ENCODE measurements at regions not wholly inside any gene's neighbourhood (a gene's known extent, or its start where the extent isn't known, plus 50 kb on each side); places are given as distances from the start of the nearest gene placed in this dataset.

DNA sequence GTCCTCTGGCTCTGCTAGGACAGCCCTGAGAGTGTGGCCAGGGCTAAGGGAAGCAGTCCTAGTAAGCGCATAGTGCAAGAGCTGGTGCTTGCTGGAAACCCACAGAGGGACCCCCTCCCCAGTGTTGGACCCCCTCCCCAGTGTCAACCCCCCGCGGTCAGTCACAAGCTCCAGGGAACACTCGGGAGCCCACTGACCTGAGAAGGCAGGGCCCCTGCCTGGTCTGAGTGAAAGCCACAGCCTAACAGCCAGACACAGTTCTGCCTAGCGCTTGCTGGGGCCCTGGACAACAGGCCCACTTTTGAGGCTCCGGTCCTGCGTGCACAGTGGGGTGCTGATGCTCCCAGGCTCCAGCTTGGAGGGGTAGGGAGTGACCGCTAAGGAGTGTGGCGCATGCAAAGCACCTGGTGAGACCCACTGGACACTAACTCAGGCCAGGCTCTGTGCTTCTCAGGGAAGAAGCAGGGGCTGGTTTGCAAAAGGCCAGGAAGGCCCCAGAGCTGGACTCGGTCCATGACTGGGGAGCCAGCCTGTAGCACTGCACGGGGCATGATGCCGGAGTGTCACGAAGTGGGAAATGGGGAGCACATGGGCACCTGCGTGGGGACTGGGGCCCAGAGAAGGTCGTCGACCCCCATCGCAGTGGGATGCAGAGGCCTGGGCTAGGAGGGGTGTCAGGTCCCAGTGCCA, 175.8 kb upstream of the PPP2R2D start:
- DNase-seq = no peak

- no peak for DNase-seq
Observed at GRCh38 chr10:131725581-131726069, 175.2 kb upstream of the PPP2R2D start.

DNA sequence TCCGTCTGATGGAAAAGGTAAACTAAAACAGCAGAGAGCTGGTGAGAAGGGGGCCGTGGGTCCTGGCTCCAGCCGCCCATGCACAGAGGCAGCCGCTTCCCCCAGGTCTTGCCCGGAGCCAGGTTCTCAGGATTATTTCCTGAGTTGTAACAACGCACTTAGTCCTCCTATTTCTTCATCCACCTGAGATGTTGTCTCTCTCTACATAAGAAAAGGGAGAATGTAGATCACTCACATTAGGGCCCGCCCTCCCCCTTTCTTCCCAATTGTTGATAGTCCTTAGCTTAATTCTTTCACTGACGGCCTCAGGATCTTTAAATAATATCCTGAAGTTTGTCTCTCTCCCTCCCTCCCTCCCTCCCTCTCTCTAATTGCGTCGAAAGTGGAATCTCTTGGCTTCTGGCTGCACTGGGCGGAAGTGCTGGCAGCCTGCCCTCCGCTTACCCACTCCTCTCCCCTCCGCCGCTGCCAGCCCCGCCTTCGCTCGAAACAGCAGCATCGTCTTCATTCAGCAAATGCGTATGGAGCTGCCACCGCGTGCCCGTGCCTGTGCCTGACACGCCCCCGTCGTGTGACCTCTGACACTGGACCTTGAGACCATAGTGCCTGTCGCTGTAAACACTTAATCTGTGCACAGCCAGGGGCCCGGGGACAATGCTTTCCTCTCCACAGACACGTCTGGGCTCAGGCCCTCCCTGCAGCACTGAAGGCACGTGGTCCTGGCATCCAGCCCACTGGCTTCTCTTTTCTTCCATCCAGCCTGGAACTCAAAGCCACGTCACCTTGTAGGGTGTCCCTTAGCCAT, 174.5 kb upstream of the PPP2R2D start:
- DNase-seq = no peak

DNA sequence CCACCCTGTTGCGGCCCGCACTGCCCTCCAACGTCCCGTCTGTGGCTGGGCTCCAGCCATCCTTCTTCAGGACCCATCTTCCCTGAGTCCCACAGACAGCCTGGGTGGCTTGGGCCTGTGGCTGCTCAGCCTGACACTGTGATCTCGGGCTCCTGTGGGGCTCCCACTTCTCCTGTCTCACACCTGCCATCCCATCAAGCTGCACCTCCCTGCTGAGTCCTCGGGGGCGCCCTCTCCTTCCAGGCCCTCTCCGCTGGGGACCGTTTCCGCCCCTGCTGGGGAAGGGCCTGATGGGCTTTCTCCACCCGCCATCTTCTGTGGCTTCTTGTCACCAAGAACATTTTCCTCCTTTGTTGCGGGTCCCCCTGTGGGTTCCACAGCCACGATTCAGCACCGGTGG, 173.8 kb upstream of the PPP2R2D start:
- no peak for DNase-seq

DNA sequence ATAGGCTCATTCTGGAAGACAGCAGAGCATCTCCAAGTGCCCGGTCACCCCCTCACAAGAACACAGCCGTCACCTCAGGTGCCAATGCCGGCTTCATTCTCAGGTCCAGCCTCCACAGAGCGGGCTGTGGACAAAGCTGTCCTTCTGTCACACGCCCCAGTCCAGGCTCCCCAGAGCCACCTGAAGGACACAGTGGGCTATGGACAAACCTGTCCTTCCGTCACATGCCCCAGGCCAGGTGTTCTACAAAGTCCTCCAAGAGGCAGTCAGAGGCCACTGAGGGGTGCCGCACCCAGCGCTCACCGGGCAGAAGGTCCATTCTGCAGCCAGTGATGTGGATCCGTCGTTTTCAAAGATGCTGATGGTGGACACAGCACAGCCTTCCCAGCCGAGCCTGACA, 173.2 kb upstream of the PPP2R2D start:
- DNase-seq = no peak

- no peak for DNase-seq
Observed at GRCh38 chr10:131728286-131729228, 172.3 kb upstream of the PPP2R2D start.

- no peak for DNase-seq
Observed at GRCh38 chr10:131729361-131729760, 171.4 kb upstream of the PPP2R2D start.

DNA sequence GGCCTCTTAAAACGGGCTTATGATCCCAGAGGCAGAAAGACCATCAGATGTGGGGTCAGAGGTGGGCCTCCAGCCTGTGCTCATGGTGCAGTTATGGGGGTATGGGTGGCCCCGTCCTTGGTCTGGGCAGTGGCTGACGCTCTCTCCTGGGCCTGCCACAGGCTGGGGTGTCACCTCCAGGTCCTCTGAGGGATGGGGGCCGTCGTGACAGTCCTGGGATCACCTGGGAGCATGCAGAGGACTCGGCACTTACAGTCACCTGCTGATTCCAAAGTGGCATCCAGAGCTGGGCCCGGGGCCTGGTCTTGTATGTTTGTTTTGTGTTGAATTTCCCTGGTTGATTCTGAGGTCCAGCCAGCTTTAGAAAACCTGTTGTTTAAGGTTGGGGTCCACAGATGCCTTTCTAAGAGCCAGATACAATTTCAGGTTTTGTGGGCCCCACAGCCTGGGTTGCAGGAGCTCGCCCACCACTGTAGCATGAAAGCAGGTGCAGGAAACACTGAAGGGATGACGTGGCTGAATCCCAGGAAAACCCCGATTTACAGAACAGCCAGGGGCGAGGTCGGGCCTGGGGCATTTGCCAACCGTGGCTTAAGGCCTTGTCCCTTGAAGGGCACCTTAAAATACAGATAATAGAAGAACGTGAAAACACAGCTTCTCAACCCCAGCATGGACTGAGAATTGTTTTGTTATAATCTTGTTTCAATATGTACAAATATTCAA, 170.7 kb upstream of the PPP2R2D start:
- DNase-seq = no peak

DNA sequence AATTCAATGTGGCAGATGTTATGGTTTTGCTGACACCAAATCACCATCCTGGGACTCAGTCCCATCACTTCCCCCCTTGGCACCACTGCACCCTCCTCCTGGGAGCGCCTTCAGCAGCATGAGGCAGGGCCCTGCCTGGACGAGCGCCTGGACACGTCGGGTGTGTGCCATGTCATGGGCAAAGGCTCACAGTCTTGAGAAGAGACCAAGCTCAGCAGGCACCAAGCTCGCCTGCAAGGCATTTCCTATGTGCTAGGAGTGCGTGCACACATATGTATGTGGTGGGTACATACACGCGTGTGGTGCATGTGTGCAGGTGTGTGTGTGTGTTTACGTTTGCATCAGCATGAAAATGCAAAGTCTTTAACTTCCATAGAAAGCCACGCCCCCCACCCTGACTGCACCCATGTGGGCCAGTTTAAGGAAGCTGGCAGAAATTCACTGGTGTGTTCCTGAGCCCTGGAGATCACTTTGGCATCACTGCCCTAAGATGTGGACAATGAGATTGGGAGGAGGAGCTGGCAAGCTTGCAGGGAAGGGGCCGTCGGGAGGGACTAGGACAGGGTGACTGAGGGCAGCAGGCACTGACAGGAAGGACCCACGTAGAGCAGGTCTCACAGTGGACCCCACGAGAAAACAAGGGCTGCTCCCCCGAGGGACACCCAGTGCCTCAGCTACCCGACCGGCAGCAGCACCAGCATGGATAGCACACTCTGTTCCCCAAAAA, 169.9 kb upstream of the PPP2R2D start:
- DNase-seq = no peak

- no peak for DNase-seq
Observed at GRCh38 chr10:131731780-131732630, 168.8 kb upstream of the PPP2R2D start.

- no peak for DNase-seq
Observed at GRCh38 chr10:131732631-131733127, 168.1 kb upstream of the PPP2R2D start.

GRCh38 chr10:131733596-131733995, 167.2 kb upstream of the PPP2R2D start:
- DNase-seq = no peak

DNA sequence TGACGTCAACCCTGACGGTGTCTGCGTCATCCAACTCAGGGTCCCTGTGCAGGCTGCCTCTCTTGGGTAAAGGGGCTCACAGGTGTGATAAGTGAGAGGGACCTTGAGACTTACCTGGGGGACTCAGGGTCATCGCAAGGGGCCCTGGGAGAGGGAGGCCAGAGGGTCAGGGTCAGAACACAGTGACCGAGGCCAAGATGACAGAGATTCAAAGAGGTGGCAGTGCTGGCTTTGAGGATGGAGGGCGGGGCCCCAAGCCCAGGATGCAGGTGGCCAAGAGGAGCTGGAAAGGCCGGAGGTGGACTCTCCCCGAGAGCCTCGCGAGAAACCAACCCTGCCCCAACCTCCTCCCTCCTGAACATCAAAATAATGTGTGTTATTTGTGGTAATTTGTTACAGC, 165.2 kb upstream of the PPP2R2D start:
- DNase-seq = no peak

GRCh38 chr10:131736321-131736980, 164.4 kb upstream of the PPP2R2D start:
- no peak for DNase-seq

- no peak for DNase-seq
Observed at GRCh38 chr10:131737543-131738395, 163.0 kb upstream of the PPP2R2D start.

GRCh38 chr10:131738396-131738735, 162.4 kb upstream of the PPP2R2D start:
- DNase-seq = no peak

GRCh38 chr10:131739206-131739605, 161.6 kb upstream of the PPP2R2D start:
- no peak for DNase-seq

- no peak for DNase-seq
Observed at GRCh38 chr10:131742500-131742951, 158.3 kb upstream of the PPP2R2D start.
